ENCODE measurements at regions not wholly inside any gene's neighbourhood (a gene's known extent, or its start where the extent isn't known, plus 50 kb on each side); places are given as distances from the start of the nearest gene placed in this dataset.

- DNase-seq, result peak; percentile 26 to 45
These were observed 209.5 kb upstream of the SUCLG2 start for GRCh38 chr3:67863869-67864268.

- DNase-seq, result no peak
These were observed 206.0 kb upstream of the SUCLG2 start for GRCh38 chr3:67860429-67860828.

GRCh38 chr3:67858492-67858891 lies 204.1 kb upstream of the SUCLG2 start:
- DNase-seq, result peak; percentile 50 to 56

- no peak for DNase-seq
These were observed 202.3 kb upstream of the SUCLG2 start for GRCh38 chr3:67856718-67857117.

- no peak for DNase-seq
These were observed 200.3 kb upstream of the SUCLG2 start for GRCh38 chr3:67854663-67855062.

- DNase-seq, result no peak
These were observed 199.1 kb upstream of the SUCLG2 start for GRCh38 chr3:67853520-67853919.

- DNase-seq, result no peak
These were observed 193.9 kb upstream of the SUCLG2 start for GRCh38 chr3:67848299-67848698.

GRCh38 chr3:67846166-67846565 lies 191.8 kb upstream of the SUCLG2 start:
- DNase-seq, result no peak

- DNase-seq, result no peak
These were observed 178.4 kb upstream of the SUCLG2 start for GRCh38 chr3:67832817-67833216.

GRCh38 chr3:67831262-67831661 lies 176.8 kb upstream of the SUCLG2 start:
- DNase-seq, result no peak

- no peak for DNase-seq
These were observed 174.1 kb upstream of the SUCLG2 start for GRCh38 chr3:67828486-67829010.

GRCh38 chr3:67821135-67821534 lies 166.7 kb upstream of the SUCLG2 start:
- DNase-seq, result no peak

- peak; percentile 31 to 40 for DNase-seq
These were observed 165.0 kb upstream of the SUCLG2 start for GRCh38 chr3:67819447-67819846.

GRCh38 chr3:67809370-67809935 lies 155.0 kb upstream of the SUCLG2 start:
- no peak for DNase-seq

- no peak for DNase-seq
These were observed 154.5 kb upstream of the SUCLG2 start for GRCh38 chr3:67808906-67809305.

- DNase-seq, result no peak
These were observed 150.2 kb upstream of the SUCLG2 start for GRCh38 chr3:67804578-67804977.

- DNase-seq, result no peak
These were observed 149.7 kb upstream of the SUCLG2 start for GRCh38 chr3:67804089-67804488.

GRCh38 chr3:67798412-67798811 lies 144.0 kb upstream of the SUCLG2 start:
- DNase-seq, result no peak

- no peak for DNase-seq
These were observed 137.2 kb upstream of the SUCLG2 start for GRCh38 chr3:67791620-67792019.

GRCh38 chr3:67790043-67790442 lies 135.6 kb upstream of the SUCLG2 start:
- DNase-seq, result peak; percentile 45 to 67

GRCh38 chr3:67788396-67788795 lies 134.0 kb upstream of the SUCLG2 start:
- no peak for DNase-seq

- no peak for DNase-seq
These were observed 129.2 kb upstream of the SUCLG2 start for GRCh38 chr3:67783281-67784250.

GRCh38 chr3:67781871-67782270 lies 127.5 kb upstream of the SUCLG2 start:
- no peak for DNase-seq

GRCh38 chr3:67781218-67781617 lies 126.8 kb upstream of the SUCLG2 start:
- no peak for DNase-seq

Data from AML-193 (cell line).